ENCODE measurements at regions not wholly inside any gene's neighbourhood (a gene's known extent, or its start where the extent isn't known, plus 50 kb on each side); places are given as distances from the start of the nearest gene placed in this dataset.

DNA sequence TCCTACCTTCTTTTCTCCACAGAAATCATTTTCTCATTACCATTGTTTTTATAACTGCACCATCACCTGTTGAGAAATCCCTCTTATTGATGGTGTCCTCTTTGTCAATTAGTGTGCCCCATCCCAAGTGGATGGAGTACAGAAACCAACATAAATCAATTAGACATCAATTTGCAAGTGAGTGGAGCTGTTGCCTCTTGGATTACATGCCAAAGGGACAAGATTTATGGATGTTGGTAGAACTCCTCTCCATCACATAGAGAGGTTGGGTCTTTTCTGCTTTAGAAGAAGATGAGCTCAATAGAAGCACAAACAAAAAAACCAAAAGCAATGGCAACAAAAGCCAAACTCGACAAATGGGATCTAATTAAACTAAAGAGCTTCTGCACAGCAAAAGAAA is 973.5 kb downstream of the CDH11 start:
- DNase-seq: no peak

GRCh38 chr16:64147941-64148340 is 973.9 kb downstream of the CDH11 start:
- DNase-seq: no peak

GRCh38 chr16:64144617-64145016 is 977.2 kb downstream of the CDH11 start:
- DNase-seq: no peak

DNA sequence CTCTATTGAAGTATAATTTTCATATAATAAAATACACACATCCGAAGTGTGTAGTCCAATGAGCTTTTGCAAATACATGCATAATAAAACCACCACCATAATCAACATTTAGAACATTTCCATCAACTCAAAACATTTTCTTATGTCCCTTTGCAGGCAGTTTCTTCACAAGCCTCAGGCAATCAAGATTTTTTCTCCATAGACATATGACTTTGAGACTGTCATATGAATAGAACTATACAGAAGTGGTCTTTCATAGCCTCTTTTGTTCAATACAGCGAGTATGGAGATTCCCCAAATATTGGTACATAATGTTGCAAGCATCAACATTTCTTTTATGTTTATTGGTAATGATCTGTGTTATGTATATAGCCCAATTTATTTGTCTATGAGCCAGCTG is 983.2 kb downstream of the CDH11 start:
- DNase-seq: no peak

- DNase-seq: no peak
These were observed 983.9 kb downstream of the CDH11 start for GRCh38 chr16:64138006-64138405.

DNA sequence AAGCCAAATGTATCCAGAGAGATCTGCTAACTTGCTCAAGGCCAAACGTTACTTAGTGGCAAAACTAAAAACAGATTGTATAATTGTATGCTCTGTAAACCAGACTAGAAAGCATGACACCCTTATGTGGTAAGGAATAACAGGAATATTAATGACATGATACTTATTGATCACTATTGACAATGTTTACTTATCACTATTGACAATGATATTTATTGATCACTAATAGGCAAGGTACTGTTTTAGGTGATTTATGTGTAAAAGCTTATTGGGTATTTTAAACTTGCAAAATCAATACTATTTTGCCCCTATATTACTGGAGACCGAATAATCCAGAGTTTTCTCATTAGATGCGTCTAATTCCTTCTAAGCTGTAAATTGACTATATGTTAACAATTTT is 985.1 kb downstream of the CDH11 start:
- DNase-seq: no peak

DNA sequence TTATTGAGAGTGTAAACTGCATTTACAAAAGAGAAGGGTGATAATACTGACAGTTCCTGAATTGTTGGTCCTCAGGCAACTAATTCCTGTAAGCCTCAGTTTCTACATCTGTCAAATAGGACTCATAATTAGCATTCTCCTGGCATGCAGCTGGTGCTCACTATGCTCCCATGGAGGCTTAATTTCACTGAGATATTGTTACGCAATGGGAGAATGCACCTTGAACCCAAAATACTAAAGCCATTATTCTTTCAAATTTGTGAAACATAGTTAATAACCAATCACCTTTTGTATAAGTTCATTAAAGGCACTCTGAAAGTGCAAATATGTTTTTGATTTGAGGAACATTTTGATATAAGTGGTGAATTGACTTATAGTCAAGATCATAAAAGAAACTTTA is 985.5 kb downstream of the CDH11 start:
- DNase-seq: no peak

DNA sequence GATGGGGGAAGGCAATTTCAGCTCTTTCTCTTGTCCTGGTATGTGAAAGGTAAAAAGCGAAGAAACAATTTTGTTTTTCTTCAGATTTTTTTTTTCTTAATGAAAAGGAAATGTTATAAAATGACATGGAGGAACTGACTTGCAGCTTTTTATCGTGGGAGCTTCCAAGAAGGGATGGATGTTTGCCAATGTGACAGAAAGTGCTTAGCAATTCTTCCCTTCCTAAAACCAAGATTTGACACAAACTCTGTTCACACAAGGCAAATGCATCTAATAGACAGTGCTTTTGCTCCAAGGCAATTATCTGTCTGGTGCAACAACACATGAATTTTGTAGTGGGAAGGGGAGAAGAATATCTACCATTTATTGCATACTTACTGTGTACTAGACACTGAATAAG is 988.5 kb downstream of the CDH11 start:
- DNase-seq: no peak

DNA sequence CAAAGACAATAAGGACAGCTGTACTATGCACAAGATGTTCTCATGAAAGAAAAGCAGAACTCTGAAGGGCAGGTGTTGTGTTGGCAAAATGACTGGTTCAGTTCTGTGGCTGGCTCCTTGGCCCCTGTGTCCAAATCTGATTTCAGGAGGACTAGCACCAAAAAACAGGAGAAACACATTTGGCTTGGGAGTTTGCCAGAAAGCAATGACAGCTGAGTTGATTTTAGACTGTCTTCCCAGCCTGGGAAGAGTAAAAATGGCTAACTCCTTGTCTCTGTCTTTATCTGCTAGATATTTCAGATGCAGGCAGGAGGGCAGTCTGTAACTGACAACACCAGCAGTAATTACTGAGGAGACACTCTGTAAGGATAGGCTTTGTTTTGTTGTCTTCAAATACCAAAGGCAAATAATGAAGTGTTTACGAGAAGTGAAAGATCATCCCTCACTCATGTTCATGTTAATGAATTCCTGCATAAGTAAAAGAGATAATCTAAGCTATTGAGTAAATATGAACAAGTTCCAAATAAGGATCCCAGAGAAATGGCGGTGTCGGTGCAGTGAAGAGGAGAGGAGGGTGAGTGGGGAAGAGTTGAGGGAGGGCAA is 989.0 kb downstream of the CDH11 start:
- DNase-seq: no peak

DNA sequence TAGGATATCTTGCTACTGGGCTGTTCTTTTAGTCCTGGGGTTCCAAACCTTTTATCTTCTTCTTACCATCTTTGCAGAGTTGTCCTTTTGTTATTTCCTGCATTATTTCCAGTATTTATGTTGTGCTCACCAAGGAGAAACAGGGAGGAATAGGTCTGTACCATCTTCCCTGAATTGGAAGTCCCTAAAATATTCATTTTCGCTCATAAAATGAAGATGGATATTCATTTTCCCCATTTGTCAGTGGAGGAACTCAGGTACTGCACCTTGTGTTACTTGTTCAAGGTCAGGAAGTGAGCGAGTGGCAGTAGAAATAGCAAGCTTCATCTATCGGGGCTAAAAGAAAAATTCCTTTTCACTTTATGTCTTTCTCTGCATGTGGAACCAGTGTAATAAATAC is 989.7 kb downstream of the CDH11 start:
- DNase-seq: no peak

GRCh38 chr16:64131423-64131822 is 990.4 kb downstream of the CDH11 start:
- no peak for DNase-seq

GRCh38 chr16:64130140-64130539 is 991.7 kb downstream of the CDH11 start:
- no peak for DNase-seq

DNA sequence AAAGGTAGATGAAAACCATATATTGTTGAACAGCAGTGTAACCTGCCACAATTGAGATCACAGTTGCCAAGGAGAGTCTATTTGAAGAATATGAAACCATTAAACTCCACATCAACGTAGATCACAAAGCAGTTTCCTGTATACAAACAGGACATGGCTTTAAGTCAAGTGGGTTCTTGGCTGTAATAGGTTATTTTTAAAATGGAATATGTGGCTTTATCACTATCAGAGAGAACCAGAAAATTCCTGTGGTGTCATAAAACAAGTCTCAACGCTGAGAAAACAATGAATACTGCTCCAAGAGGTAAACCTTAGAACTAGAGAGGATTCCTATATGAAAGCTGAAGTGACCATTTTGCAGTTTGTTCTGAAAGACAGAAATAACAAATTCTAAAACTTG is 999.7 kb downstream of the CDH11 start:
- DNase-seq: no peak

- DNase-seq: no peak
These were observed 1000.4 kb downstream of the CDH11 start for GRCh38 chr16:64121473-64121872.

GRCh38 chr16:64116151-64116550 is 1005.7 kb downstream of the CDH11 start:
- DNase-seq: no peak

- DNase-seq: no peak
These were observed 1012.6 kb downstream of the CDH11 start for GRCh38 chr16:64109241-64109640.

DNA sequence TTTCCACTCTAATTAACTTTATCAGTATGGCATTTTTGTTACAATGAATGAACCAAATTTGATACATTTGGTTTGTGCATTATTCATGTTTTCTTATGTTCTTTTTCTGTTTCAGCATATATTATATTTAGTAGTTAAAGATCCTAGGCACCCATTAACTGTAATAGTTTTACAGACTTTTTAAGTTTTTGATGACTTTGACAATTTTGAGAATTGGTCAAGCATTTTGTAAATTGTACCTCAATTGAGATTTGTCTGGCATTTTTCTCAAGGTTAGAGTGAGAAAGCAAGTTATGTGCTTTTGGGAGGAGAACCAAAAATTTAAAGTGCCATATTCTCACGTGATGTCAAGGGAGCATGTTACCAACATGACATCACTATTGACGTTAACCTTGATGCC is 1019.2 kb downstream of the CDH11 start:
- no peak for DNase-seq

GRCh38 chr16:64098451-64098850 is 1023.4 kb downstream of the CDH11 start:
- no peak for DNase-seq

DNA sequence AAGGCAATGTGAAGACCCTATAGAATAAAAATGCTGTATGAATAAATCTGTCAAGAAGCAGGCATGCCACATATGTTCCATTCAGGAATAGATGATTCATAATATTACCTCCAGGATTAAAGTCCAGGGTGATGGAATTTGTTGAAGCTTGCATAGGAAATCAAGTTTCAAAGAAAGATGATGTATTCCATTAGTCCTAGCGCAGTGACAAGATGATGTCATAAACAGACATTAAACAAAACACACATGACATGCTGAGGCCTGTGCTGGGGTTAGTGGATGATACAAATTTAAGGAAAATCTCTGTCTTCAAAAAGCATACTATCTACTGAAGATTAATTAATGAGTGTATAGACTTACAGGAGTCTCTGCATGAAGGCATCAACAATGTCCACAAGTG is 1025.2 kb downstream of the CDH11 start:
- DNase-seq: no peak

GRCh38 chr16:64094992-64095634 is 1026.8 kb downstream of the CDH11 start:
- no peak for DNase-seq

DNA sequence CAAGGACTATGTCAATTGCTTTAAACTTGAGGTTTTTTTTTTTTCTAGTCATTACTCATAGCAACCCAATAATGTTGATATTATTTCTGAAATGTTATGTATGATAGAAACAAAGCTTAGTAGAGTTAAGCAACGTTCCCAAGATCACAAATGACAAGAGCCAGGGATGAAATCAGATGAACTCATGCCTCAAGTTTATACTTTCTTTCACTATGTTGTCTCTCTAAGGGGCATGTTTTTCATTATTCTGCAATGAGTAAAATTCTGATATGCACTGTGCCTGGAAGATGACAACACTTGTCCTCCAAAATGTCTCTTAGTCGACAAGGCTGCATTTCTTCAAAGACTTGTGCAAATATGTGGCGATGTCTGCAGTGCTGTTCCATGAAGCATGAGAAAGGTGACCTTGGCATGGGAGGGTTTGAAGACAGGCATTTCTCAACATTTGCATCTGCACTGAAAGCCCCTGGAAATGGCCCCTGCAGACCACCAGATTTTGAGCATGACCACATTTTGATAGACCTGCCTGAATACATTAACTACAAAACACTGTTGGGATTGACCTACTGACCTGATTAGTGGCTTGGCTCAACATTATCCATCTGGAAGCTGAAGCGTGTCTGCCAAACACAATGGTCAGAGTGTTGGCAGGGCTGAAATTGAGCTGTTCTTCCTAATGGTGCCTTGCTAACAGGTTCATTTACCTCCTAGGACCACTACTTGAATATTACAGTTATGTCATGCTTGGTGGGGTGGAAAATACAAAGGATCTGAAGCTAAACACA is 1027.5 kb downstream of the CDH11 start:
- no peak for DNase-seq

- DNase-seq: no peak
These were observed 1029.6 kb downstream of the CDH11 start for GRCh38 chr16:64092271-64092670.

- no peak for DNase-seq
These were observed 1031.5 kb downstream of the CDH11 start for GRCh38 chr16:64090327-64090726.

DNA sequence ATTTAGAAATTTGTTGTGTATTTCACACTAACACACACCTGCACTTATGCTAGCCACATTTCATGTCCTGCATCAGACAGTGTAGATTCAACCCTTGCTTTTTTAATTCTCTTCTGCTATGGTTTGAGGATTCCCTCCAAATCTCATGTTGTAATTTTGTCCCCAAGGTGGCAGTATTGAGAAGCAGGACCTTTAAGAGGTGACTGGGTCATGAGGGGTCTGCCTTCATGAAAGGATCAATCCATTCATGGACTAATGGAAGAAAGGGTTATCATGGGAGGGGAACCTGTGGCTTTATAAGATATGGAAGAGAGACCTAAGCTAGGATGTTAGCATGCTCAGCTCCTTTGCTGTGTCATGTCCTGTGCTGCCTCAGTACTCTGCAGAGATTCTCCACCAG is 1032.2 kb downstream of the CDH11 start:
- DNase-seq: no peak

Data from NCI-H2029 treated with DMSO at 0.1 percent for 48 hours (cell line).